Activated naive CD8-positive, alpha-beta T cell treated with anti-CD3 and anti-CD28 coated beads, Interleukin-2, amount 50 U/mL, for 24 hours (primary cell): ENCODE measurements at regions not wholly inside any gene's neighbourhood (a gene's known extent, or its start where the extent isn't known, plus 50 kb on each side); places are given as distances from the start of the nearest gene placed in this dataset.
"Not testable (repeated sequence)": the region's sequence is repeated elsewhere in the genome, so short reads cannot be mapped to it uniquely, and the experiment has no call there.

Experiments
- ATAC-seq: fragments of 150-1000 bp; cut with Tn5 transposase; one replicate; pipeline ENCODE4 v1.10.0; 2021
- DNase-seq: peaks from one replicate; pipeline ENCODE4 v3.0.0; 2021
- H3K27ac Mint-ChIP-seq: one replicate; pipeline ENCODE4 v1.8.0; 2021; ENCODE audit warnings: mild to moderate bottlenecking, mixed read lengths
- H3K27me3 Mint-ChIP-seq: one replicate; pipeline ENCODE4 v1.8.0; 2021; ENCODE audit warnings: mixed read lengths
- H3K36me3 Mint-ChIP-seq: one replicate; pipeline ENCODE4 v1.8.0; 2021; ENCODE audit warnings: low read depth, mixed read lengths
- H3K4me1 Mint-ChIP-seq: one replicate; pipeline ENCODE4 v1.8.0; 2021; ENCODE audit warnings: mixed read lengths
- H3K4me3 Mint-ChIP-seq: one replicate; pipeline ENCODE4 v1.8.0; 2021; ENCODE audit warnings: mild to moderate bottlenecking, moderate library complexity, mixed read lengths
- H3K9me3 Mint-ChIP-seq: one replicate; pipeline ENCODE4 v1.8.0; 2021; ENCODE audit warnings: mixed read lengths

GRCh38 chr5:113692891-113693457 lies 179.5 kb downstream of the YTHDC2 start:
- Mint-ChIP-seq H3K36me3 (no peaks in the 10 kb centered on the region), H3K4me1 (no peaks in the 10 kb centered on the region), H3K27me3 (peaks cover 58% of the 10 kb centered on the region), H3K4me3 (no peak overlapping the region), H3K9me3 (no peaks in the 10 kb centered on the region), H3K27ac (no peak overlapping the region)
- ATAC-seq = no peak
- no peak for DNase-seq

- Mint-ChIP-seq H3K27ac (no peak overlapping the region), H3K36me3 (no peaks in the 10 kb centered on the region), H3K9me3 (no peaks in the 10 kb centered on the region), H3K4me3 (no peak overlapping the region), H3K4me1 (no peaks in the 10 kb centered on the region), H3K27me3 (peaks cover 59% of the 10 kb centered on the region)
- no peak for DNase-seq
- no peak for ATAC-seq
Measured at GRCh38 chr5:113693701-113694100, 180.2 kb downstream of the YTHDC2 start.

- no peak for ATAC-seq
- no peaks in the 10 kb centered on the region for H3K9me3 Mint-ChIP-seq
- H3K36me3 Mint-ChIP-seq = no peaks in the 10 kb centered on the region
Measured at GRCh38 chr5:113694576-113694975, 181.1 kb downstream of the YTHDC2 start.

GRCh38 chr5:113703266-113703665 lies 189.8 kb downstream of the YTHDC2 start:
- no peak for DNase-seq
- no peak for ATAC-seq
- Mint-ChIP-seq H3K4me1 (no peaks in the 10 kb centered on the region), H3K36me3 (no peaks in the 10 kb centered on the region), H3K27ac (no peak overlapping the region), H3K27me3 (peaks cover 1% of the 10 kb centered on the region), H3K9me3 (peaks cover 18% of the 10 kb centered on the region), H3K4me3 (no peak overlapping the region)

More at GRCh38 chr5:113694576-113694975, 181.1 kb downstream of the YTHDC2 start:
- no peak overlapping the region for H3K4me3 Mint-ChIP-seq
- H3K27ac Mint-ChIP-seq = no peak overlapping the region
- no peak for DNase-seq
- H3K4me1 Mint-ChIP-seq = no peaks in the 10 kb centered on the region
- peaks cover 52% of the 10 kb centered on the region for H3K27me3 Mint-ChIP-seq

GRCh38 chr5:113705657-113706056 lies 192.2 kb downstream of the YTHDC2 start:
- Mint-ChIP-seq H3K4me3 (no peak overlapping the region), H3K27me3 (no peaks in the 10 kb centered on the region), H3K9me3 (peaks cover 18% of the 10 kb centered on the region), H3K4me1 (no peaks in the 10 kb centered on the region), H3K36me3 (no peaks in the 10 kb centered on the region), H3K27ac (no peak overlapping the region)
- DNase-seq (no peak), ATAC-seq (no peak)

- ATAC-seq (no peak), DNase-seq (no peak)
- no peaks in the 10 kb centered on the region for H3K9me3 Mint-ChIP-seq
- H3K27ac Mint-ChIP-seq = no peak overlapping the region
- no peaks in the 10 kb centered on the region for H3K4me1 Mint-ChIP-seq
- H3K27me3 Mint-ChIP-seq = peaks cover 4% of the 10 kb centered on the region
- H3K36me3 Mint-ChIP-seq = no peaks in the 10 kb centered on the region
- H3K4me3 Mint-ChIP-seq = no peak overlapping the region
Measured at GRCh38 chr5:113713051-113713450, 199.6 kb downstream of the YTHDC2 start.

GRCh38 chr5:113715921-113716320 lies 202.4 kb downstream of the YTHDC2 start:
- H3K36me3 Mint-ChIP-seq, H3K4me3 Mint-ChIP-seq, ATAC-seq, H3K9me3 Mint-ChIP-seq, H3K4me1 Mint-ChIP-seq, DNase-seq, H3K27me3 Mint-ChIP-seq, H3K27ac Mint-ChIP-seq: not testable (repeated sequence)

- no peaks in the 10 kb centered on the region for H3K36me3 Mint-ChIP-seq
- H3K27me3 Mint-ChIP-seq = peaks cover 2% of the 10 kb centered on the region
- H3K4me1 Mint-ChIP-seq = no peaks in the 10 kb centered on the region
- no peak overlapping the region for H3K27ac Mint-ChIP-seq
- H3K4me3 Mint-ChIP-seq = no peak overlapping the region
- H3K9me3 Mint-ChIP-seq = peaks cover 3% of the 10 kb centered on the region
- DNase-seq (no peak), ATAC-seq (no peak)
Measured at GRCh38 chr5:113719549-113719948, 206.1 kb downstream of the YTHDC2 start.

- DNase-seq (no peak), ATAC-seq (no peak)
- no peak overlapping the region for H3K4me3 Mint-ChIP-seq
- H3K9me3 Mint-ChIP-seq = peaks cover 3% of the 10 kb centered on the region
- peaks cover 2% of the 10 kb centered on the region for H3K27me3 Mint-ChIP-seq
- H3K4me1 Mint-ChIP-seq = no peaks in the 10 kb centered on the region
- no peak overlapping the region for H3K27ac Mint-ChIP-seq
- H3K36me3 Mint-ChIP-seq = no peaks in the 10 kb centered on the region
Measured at GRCh38 chr5:113721171-113721570, 207.7 kb downstream of the YTHDC2 start.

GRCh38 chr5:113723021-113723420 lies 209.5 kb downstream of the YTHDC2 start:
- no peak for DNase-seq
- peaks cover 3% of the 10 kb centered on the region for H3K9me3 Mint-ChIP-seq
- no peak for ATAC-seq
- no peaks in the 10 kb centered on the region for H3K36me3 Mint-ChIP-seq
- H3K27ac Mint-ChIP-seq = no peak overlapping the region
- H3K4me3 Mint-ChIP-seq = no peak overlapping the region
- peaks cover 4% of the 10 kb centered on the region for H3K27me3 Mint-ChIP-seq
- no peaks in the 10 kb centered on the region for H3K4me1 Mint-ChIP-seq

- Mint-ChIP-seq H3K4me1 (no peaks in the 10 kb centered on the region), H3K27ac (no peak overlapping the region), H3K9me3 (no peaks in the 10 kb centered on the region), H3K4me3 (no peak overlapping the region), H3K36me3 (no peaks in the 10 kb centered on the region), H3K27me3 (peaks cover 3% of the 10 kb centered on the region)
- no peak for DNase-seq
- ATAC-seq = no peak
Measured at GRCh38 chr5:113735751-113736150, 222.3 kb downstream of the YTHDC2 start.

- H3K4me1 Mint-ChIP-seq = no peaks in the 10 kb centered on the region
- H3K9me3 Mint-ChIP-seq = no peaks in the 10 kb centered on the region
- H3K27me3 Mint-ChIP-seq = no peaks in the 10 kb centered on the region
- H3K36me3 Mint-ChIP-seq = no peaks in the 10 kb centered on the region
- no peak overlapping the region for H3K27ac Mint-ChIP-seq
- no peak for DNase-seq
- ATAC-seq = no peak
- no peak overlapping the region for H3K4me3 Mint-ChIP-seq
Measured at GRCh38 chr5:113742176-113742575, 228.7 kb downstream of the YTHDC2 start.

- Mint-ChIP-seq H3K27me3 (no peaks in the 10 kb centered on the region), H3K4me1 (no peaks in the 10 kb centered on the region)
- no peak for DNase-seq
Measured at GRCh38 chr5:113742639-113743038, 229.1 kb downstream of the YTHDC2 start.

GRCh38 chr5:113748403-113748802 lies 234.9 kb downstream of the YTHDC2 start:
- Mint-ChIP-seq H3K27me3 (peaks cover 2% of the 10 kb centered on the region), H3K4me3 (no peak overlapping the region), H3K36me3 (no peaks in the 10 kb centered on the region), H3K27ac (no peak overlapping the region), H3K4me1 (no peaks in the 10 kb centered on the region), H3K9me3 (no peaks in the 10 kb centered on the region)
- ATAC-seq = no peak
- DNase-seq = no peak

More at GRCh38 chr5:113742639-113743038, 229.1 kb downstream of the YTHDC2 start:
- H3K4me3 Mint-ChIP-seq = no peak overlapping the region
- no peaks in the 10 kb centered on the region for H3K9me3 Mint-ChIP-seq
- no peak overlapping the region for H3K27ac Mint-ChIP-seq
- no peak for ATAC-seq
- H3K36me3 Mint-ChIP-seq = no peaks in the 10 kb centered on the region

GRCh38 chr5:113749334-113749733 lies 235.8 kb downstream of the YTHDC2 start:
- no peaks in the 10 kb centered on the region for H3K4me1 Mint-ChIP-seq
- no peak for ATAC-seq
- H3K9me3 Mint-ChIP-seq = no peaks in the 10 kb centered on the region
- peaks cover 2% of the 10 kb centered on the region for H3K27me3 Mint-ChIP-seq
- DNase-seq = no peak
- H3K27ac Mint-ChIP-seq = no peak overlapping the region
- H3K4me3 Mint-ChIP-seq = no peak overlapping the region
- H3K36me3 Mint-ChIP-seq = no peaks in the 10 kb centered on the region

- ATAC-seq, DNase-seq, H3K36me3 Mint-ChIP-seq, H3K4me3 Mint-ChIP-seq, H3K27ac Mint-ChIP-seq, H3K4me1 Mint-ChIP-seq, H3K9me3 Mint-ChIP-seq, H3K27me3 Mint-ChIP-seq: not testable (repeated sequence)
Measured at GRCh38 chr5:113753182-113753581, 239.7 kb downstream of the YTHDC2 start.
